Testis (tissue), 2 donors: ENCODE measurements at regions not wholly inside any gene's neighbourhood (a gene's known extent, or its start where the extent isn't known, plus 50 kb on each side); places are given as distances from the start of the nearest gene placed in this dataset.

Source experiments
- DNase-seq: peaks from one replicate; pipeline ENCODE4 v3.0.0-alpha.2; 2019
- H3K27ac ChIP-seq, 2 donors: fragments of 200-600 bp; sonication (generic); one replicate each; pipeline ENCODE4 v1.5.1; 2019
- H3K27me3 ChIP-seq: fragments of 200-600 bp; sonication (generic); one replicate; pipeline ENCODE4 v1.5.1; 2019
- H3K36me3 ChIP-seq: fragments of 200-600 bp; sonication (generic); one replicate; pipeline ENCODE4 v1.5.1; 2017; ENCODE audit warnings: low read depth; ENCODE audit errors: missing control alignments
- H3K4me1 ChIP-seq: fragments of 200-600 bp; sonication (generic); one replicate; pipeline ENCODE4 v1.5.1; 2019
- H3K4me3 ChIP-seq, 2 donors: fragments of 200-600 bp; sonication (generic); one replicate each; pipeline ENCODE4 v1.5.1; 2017 to 2019
- H3K9me3 ChIP-seq: fragments of 200-600 bp; sonication (generic); one replicate; pipeline ENCODE4 v1.5.1; 2017
- CTCF ChIP-seq, 3 experiments: fragments of 450-650 bp in 2 of 3; fragments of 200-600 bp in 1 of 3; sonication (generic) in 1 of 3; IDR thresholded peaks; one replicate each; pipeline ENCODE4 v1.5.1; 2016 to 2019; ENCODE audit warnings: antibody characterized with exemption in 3 of 3, mild to moderate bottlenecking in 2 of 3, moderate library complexity in 1 of 3
- POLR2A ChIP-seq: fragments of 450-650 bp; IDR thresholded peaks from one replicate; pipeline ENCODE4 v1.6.1; 2017; ENCODE audit warnings: antibody characterized with exemption, mild to moderate bottlenecking, moderate library complexity
- WGBS, 2 donors: methylation state at CpG; one replicate each; pipeline ENCODE4 v1.1.5; 2018; 5-methylcytosine and 5-hydroxymethylcytosine counted together
- intact Hi-C: fragments of 100-400 bp; cut with DNase I; formaldehyde crosslinking; loops from one replicate; pipeline ENCODE4 v1.15.1; 2023; ENCODE audit warnings: low total_unique reads

- Histone ChIP-seq H3K27me3 (no peaks in the 10 kb centered on the region), H3K27ac (no peak overlapping the region), H3K4me3 (no peak overlapping the region), H3K4me1 (no peaks in the 10 kb centered on the region), H3K36me3 (no peaks in the 10 kb centered on the region), H3K9me3 (no peaks in the 10 kb centered on the region)
- intact Hi-C loops = no loop called here
- TF ChIP-seq POLR2A = no peak
- no peak for TF ChIP-seq CTCF (IDR thresholded peaks at IDR 0.05)
- WGBS, 2 donors = 82% methylated on average over 10 of the region's 10 CpGs
- no peak for DNase-seq
Measured at GRCh38 chr3:70531838-70532489, 219.5 kb upstream of the MDFIC2 start.

- Histone ChIP-seq H3K9me3 (no peaks in the 10 kb centered on the region), H3K4me1 (no peaks in the 10 kb centered on the region), H3K4me3 (no peak overlapping the region), H3K27ac (no peak overlapping the region), H3K27me3 (no peaks in the 10 kb centered on the region), H3K36me3 (no peaks in the 10 kb centered on the region)
- intact Hi-C loops = no loop called here
- 55 to 60% methylated on average over 4 of the region's 4 CpGs for WGBS, 2 donors
- no peak for DNase-seq
- TF ChIP-seq CTCF (IDR thresholded peaks at IDR 0.05) = peak; percentile 26 to 63 (median 34)
- TF ChIP-seq POLR2A = no peak
Measured at GRCh38 chr3:70531063-70531657, 218.7 kb upstream of the MDFIC2 start.

- 46 to 52% methylated on average over 4 of the region's 4 CpGs for WGBS, 2 donors
- Histone ChIP-seq H3K9me3 (no peaks in the 10 kb centered on the region), H3K27me3 (no peaks in the 10 kb centered on the region), H3K36me3 (no peaks in the 10 kb centered on the region), H3K4me1 (no peaks in the 10 kb centered on the region), H3K4me3 (no peak overlapping the region), H3K27ac (no peak overlapping the region)
- no peak for DNase-seq
- intact Hi-C loops = no loop called here
- TF ChIP-seq CTCF (IDR thresholded peaks at IDR 0.05) (no peak), POLR2A (no peak)
Measured at GRCh38 chr3:70530626-70531025, 218.2 kb upstream of the MDFIC2 start.

GRCh38 chr3:70527026-70527425 is 214.6 kb upstream of the MDFIC2 start:
- H3K27ac ChIP-seq = no peak overlapping the region
- no peak for DNase-seq
- WGBS, 2 donors = 64 to 69% methylated on average over 8 of the region's 8 CpGs

More at GRCh38 chr3:70527026-70527425, 214.6 kb upstream of the MDFIC2 start:
- no peaks in the 10 kb centered on the region for H3K36me3 ChIP-seq
- H3K4me3 ChIP-seq = no peak overlapping the region
- TF ChIP-seq CTCF (IDR thresholded peaks at IDR 0.05) (no peak), POLR2A (no peak)
- H3K27me3 ChIP-seq = no peaks in the 10 kb centered on the region
- H3K9me3 ChIP-seq = no peaks in the 10 kb centered on the region
- intact Hi-C loops = no loop called here
- H3K4me1 ChIP-seq = no peaks in the 10 kb centered on the region
